NCI-H2196 (cell line): ENCODE measurements at regions not wholly inside any gene's neighbourhood (a gene's known extent, or its start where the extent isn't known, plus 50 kb on each side); places are given as distances from the start of the nearest gene placed in this dataset.

Experiments used
- DNase-seq: peaks from one replicate; lab custom pipeline; 2025; ENCODE audit not compliant: unreplicated experiment; lab: John Stamatoyannopoulos, UW

GRCh38 chr11:32039149-32039548 lies 51.7 kb upstream of the RCN1 start:
- no peak for DNase-seq

DNA sequence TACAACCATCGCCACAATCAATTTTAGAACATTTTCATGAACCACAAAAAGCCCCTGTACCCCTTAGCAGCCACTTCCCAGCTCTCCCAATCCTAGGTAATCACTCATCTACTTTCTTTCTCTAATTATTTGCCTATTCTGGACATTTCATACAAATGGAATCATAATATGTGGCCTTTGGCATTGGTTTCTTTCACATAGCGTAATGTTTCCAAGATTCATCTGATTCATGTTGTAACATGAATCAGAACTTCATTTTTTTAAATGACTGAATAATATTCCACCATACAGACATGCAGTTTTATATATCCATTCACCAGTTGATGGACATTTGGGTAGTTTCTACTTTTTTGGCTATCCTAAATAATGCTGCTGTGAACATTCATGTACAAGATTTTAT lies 56.2 kb upstream of the RCN1 start:
- DNase-seq = no peak

DNA sequence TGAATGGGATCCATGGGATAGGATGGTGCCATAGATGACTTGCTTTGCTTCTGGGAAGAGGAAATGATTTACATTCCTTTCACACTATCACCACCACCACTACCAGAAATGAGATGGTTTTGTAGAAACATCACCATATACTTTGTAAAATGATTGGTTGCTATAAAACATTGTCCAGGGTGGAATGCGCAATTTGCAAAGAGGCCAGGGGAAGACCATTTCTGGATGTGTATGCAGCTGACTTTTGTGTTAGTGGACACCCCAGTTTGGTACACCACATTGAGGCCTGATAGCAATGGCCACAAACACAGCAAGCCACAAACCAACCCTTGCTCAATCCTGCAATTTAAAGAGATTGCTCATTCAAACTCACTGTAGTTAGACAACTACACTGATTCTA lies 56.7 kb upstream of the RCN1 start:
- no peak for DNase-seq

GRCh38 chr11:32033491-32033890 lies 57.4 kb upstream of the RCN1 start:
- no peak for DNase-seq

- no peak for DNase-seq
Observed at GRCh38 chr11:32033067-32033466, 57.8 kb upstream of the RCN1 start.

DNA sequence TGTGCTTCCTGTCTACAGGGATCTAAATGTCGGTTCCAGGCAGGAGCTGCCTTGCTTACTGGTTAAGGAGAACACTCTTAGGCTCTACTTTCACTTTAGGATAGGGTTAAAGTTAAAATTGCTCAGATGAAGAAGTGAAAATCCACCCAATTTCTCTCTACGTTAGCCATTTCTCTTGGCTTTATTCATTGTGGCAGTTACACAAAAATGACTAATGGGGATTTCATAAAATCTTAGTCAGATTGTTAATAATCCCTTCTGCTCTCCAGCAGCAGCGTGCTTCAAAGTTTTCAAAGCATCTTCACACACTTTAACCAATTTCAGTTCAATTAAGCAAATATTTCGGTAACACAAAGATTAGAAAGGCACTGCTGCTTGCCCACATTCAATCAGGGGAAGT lies 58.4 kb upstream of the RCN1 start:
- no peak for DNase-seq

DNA sequence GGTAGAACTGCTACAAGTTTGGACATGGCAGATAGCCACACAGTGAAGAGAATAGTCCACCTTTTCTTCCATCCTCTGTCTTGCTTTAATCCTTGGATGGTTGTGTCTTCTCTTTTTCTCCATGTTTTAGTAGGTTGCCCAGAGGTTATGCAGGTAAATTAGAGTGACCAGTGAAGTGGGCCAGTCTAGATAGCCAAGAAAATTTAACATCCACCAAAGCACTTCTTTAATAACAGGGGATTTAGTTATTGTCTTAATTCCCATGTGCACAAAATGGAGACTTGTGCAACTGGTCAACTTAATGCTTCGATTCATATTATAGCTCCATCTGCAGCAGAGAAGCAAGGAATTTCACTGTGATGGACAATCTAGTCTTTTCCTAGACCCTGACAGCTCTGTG lies 58.8 kb upstream of the RCN1 start:
- DNase-seq = no peak

DNA sequence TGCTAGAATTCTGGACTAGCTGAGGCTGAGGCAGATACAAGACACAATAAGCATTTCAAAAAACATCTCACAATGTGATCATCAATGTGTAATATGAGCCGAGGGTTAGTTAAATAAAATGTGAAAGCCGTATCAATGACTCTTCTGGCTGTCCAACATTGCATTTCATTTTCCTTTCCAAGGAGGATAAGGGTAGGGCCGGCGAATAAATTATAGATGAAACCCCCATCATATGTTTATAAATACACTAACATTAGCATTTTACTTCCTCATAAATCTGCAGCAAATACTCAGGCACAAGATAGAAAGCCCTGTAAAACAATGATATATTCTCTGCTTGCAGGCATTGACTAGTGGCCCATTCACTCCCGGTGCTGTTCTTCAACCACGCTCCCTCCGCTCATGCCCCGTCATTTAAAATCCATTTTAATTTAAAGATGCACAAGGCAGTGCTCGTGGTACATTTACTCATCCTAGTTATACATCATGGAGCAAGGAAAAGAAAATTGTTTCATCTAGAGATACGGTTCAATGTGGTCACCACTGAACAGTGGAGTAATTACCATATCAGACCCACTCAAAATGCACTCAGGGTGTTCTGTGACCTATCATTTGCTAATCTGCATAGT lies 59.9 kb upstream of the RCN1 start:
- DNase-seq = no peak

GRCh38 chr11:32029721-32030120 lies 61.2 kb upstream of the RCN1 start:
- DNase-seq = no peak

DNA sequence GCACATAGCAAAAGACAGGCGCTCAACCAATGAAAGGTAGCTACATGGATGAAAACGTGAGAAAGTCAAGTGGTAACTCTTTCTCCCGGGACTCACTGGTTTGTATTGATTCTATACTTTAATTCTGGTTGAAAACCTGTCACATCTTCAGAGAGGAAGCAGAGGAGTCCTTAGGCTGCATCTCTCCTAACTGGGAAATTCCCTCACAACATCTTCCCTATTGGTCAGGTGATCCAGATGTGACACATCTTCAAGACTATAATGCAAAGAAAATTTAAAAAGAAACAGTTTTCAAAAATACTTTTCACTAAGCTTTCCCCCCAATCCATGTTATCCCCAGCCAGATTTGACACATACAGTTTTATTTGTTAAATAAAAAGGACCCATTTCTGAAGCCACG lies 62.7 kb upstream of the RCN1 start:
- DNase-seq = no peak

- DNase-seq = no peak
Observed at GRCh38 chr11:32026766-32027165, 64.1 kb upstream of the RCN1 start.

- DNase-seq = no peak
Observed at GRCh38 chr11:32024948-32025347, 65.9 kb upstream of the RCN1 start.

- DNase-seq = no peak
Observed at GRCh38 chr11:32023370-32024305, 67.2 kb upstream of the RCN1 start.

DNA sequence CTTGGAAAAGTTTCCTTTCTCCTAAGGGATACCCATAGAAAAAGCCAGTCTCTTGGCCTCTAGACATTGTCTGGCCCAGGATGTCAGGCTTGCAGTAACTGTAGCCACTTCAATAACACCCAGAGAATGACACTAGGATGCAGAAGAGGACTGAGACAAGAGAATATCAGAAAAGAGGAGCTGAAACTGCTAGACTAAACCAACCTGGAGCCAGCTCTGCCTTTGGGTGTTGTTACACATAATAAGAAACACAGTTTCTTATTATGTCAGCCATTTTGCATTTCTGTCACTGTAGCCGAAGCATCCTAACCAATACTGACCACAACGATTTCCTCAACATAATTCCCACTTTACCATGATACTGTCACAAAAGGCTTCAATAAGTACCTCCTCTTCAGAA lies 72.2 kb upstream of the RCN1 start:
- DNase-seq = no peak

DNA sequence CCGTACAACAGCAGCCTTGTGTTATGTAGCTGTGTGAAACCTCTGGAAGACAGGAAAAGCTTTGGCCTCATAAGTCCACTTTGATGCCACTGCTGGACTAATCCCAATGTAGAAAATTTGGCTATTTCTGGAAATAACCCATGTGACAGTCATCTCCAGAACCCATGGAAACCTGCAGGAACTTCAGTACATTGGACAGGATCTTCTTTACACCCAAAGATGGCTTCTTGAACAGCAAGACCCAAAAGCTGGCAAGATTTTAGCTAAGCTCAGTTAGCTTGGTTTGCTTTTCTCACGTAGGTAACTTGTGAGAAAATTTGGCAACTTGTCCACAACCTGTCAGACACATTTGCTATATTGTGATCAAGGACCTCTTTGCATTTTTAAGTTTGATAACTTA lies 74.8 kb upstream of the RCN1 start:
- no peak for DNase-seq

DNA sequence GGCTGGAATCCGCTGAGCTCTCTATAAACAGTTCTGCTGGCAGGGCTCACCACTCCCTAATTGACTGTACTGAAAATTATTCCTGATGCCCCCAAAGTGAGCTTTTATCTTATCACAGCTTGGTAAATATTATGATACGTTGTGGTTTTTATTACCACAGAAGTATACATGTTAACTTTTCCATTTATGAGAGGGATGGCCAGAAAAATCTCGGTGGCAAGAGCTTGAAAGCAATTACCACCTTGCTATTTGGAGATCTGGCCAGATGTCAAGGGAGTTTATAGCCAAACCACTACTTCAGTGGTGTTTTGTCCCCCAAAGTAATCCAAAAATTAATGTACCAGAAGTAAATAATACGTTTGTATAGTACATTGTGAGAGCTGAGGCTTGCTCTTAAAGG lies 75.4 kb upstream of the RCN1 start:
- DNase-seq = no peak

DNA sequence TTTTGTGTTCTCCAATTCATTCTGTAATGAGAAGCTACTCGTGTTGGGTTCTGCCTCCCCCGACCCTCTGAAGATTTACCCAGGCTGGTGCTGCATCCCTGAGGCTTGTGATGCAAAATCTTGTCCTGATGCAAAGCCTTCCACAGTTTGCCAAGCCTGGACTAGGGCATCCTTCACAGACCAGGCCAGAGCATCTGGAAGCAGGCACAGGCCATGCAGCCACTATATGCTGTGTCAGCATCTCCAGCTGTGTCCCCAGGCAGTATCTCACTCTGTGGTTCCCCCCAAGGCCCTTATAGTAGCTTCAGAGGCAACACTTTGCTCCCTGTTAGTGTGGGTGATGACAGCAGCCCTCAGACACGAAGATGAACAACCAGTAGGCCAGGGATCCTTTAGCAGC lies 77.3 kb upstream of the RCN1 start:
- no peak for DNase-seq

GRCh38 chr11:32012049-32012448 lies 78.8 kb upstream of the RCN1 start:
- no peak for DNase-seq

DNA sequence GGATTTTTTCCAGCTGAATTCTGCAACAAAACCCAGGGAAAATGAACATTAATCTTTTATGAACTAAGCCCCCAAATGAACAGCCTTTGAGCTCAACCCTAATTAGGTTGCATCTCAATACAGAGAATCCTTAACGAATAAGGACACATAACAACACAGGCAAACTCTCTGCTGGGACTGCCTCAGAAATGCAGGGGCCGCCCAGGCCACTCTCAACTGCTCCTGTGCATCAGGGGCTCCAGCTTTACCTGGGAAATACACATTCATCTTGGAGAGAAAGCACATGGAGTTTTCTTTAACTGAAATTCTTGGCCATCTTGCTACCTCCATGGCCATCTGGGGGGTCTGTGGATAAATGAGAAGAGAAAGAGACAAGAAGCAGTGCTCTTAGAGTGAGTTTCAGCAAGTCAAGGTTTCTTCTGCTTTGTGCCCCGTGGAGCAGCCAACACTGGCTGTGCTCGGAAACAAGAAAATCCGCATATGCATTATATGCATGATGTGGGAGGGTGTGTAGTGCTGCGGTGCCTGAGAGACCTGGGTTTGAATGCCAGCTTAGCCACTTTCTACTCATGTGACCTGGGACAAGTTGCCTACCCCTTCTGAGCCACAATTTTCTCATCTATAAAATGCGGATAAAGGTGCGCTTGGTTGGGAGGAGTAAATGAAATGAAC lies 81.9 kb upstream of the RCN1 start:
- no peak for DNase-seq

DNA sequence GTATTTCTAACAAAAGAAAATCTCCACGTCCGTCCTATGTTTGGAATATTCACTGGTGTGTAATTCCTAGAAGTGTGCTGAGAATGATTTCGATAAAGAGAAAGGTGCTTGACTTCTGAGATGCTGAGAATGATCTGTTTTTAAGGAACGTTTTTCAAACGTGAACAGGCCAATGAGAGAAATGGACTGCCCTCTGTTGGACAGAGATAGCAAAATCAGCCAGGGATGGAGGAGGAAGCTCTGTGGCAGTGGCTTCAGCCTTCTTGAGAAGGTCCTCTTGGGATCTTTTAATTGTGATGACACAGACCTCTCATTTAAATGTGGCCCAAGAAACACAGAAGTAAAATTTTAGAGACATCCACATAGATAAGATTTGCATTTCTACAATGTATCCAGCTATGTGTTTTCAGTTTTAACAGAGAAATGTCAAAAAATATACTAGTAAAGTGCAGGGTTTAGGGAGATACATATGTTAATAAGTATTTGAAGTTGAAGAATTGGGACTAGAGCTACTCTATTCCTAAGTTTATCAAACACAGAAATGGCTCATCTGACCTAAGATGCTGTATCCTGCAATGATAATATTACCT lies 84.0 kb upstream of the RCN1 start:
- peak; percentile 28 for DNase-seq

GRCh38 chr11:32005786-32006416 lies 85.0 kb upstream of the RCN1 start:
- DNase-seq = no peak
